ENCODE measurements at regions not wholly inside any gene's neighbourhood (a gene's known extent, or its start where the extent isn't known, plus 50 kb on each side); places are given as distances from the start of the nearest gene placed in this dataset.

GRCh38 chr10:69741252-69741651 lies 60.5 kb upstream of the COL13A1 start:
- no peak for DNase-seq (ENCODE audit: low read depth)

- DNase-seq (ENCODE audit: low read depth): no peak
Measured at GRCh38 chr10:69741671-69742355, 59.9 kb upstream of the COL13A1 start.

GRCh38 chr10:69742356-69742695 lies 59.4 kb upstream of the COL13A1 start:
- DNase-seq (ENCODE audit: low read depth): no peak

- DNase-seq (ENCODE audit: low read depth): no peak
Measured at GRCh38 chr10:69742928-69743602, 58.6 kb upstream of the COL13A1 start.

- DNase-seq (ENCODE audit: low read depth): no peak
Measured at GRCh38 chr10:69744971-69745370, 56.7 kb upstream of the COL13A1 start.

- DNase-seq (ENCODE audit: low read depth): no peak
Measured at GRCh38 chr10:69745698-69746097, 56.0 kb upstream of the COL13A1 start.

GRCh38 chr10:69747179-69747578 lies 54.5 kb upstream of the COL13A1 start:
- DNase-seq (ENCODE audit: low read depth): no peak

- DNase-seq (ENCODE audit: low read depth): no peak
Measured at GRCh38 chr10:69748621-69749020, 53.1 kb upstream of the COL13A1 start.

- DNase-seq (ENCODE audit: low read depth): no peak
Measured at GRCh38 chr10:69749178-69750010, 52.3 kb upstream of the COL13A1 start.

- DNase-seq (ENCODE audit: low read depth): no peak
Measured at GRCh38 chr10:69750011-69750373, 51.7 kb upstream of the COL13A1 start.

- DNase-seq (ENCODE audit: low read depth): no peak
Measured at GRCh38 chr10:69750725-69751124, 51.0 kb upstream of the COL13A1 start.

- DNase-seq (ENCODE audit: low read depth): no peak
Measured at GRCh38 chr10:69751214-69751613, 50.5 kb upstream of the COL13A1 start.
